ENCODE measurements at regions not wholly inside any gene's neighbourhood (a gene's known extent, or its start where the extent isn't known, plus 50 kb on each side); places are given as distances from the start of the nearest gene placed in this dataset.

- no peaks in the 10 kb centered on the region for H3K36me3 Mint-ChIP-seq (ENCODE audit: unreplicated experiment)
- peaks cover 3% of the 10 kb centered on the region for H3K4me1 Mint-ChIP-seq (ENCODE audit: low read depth, unreplicated experiment)
- H3K27ac Mint-ChIP-seq (ENCODE audit: unreplicated experiment), result no peak overlapping the region
- peaks cover 2% of the 10 kb centered on the region for H3K27me3 Mint-ChIP-seq (ENCODE audit: unreplicated experiment)
- H3K4me3 Mint-ChIP-seq (ENCODE audit: unreplicated experiment), result no peak overlapping the region
- peaks cover 2% of the 10 kb centered on the region for H3K9me3 Mint-ChIP-seq (ENCODE audit: unreplicated experiment)
- no peak for DNase-seq
- no peak for TF ChIP-seq CTCF (IDR thresholded peaks at IDR 0.05; ENCODE audit: partially characterized antibody, unreplicated experiment)
Measured at GRCh38 chr5:5078009-5078897, 61.9 kb upstream of the ADAMTS16 start.

GRCh38 chr5:5079876-5080275 is 60.3 kb upstream of the ADAMTS16 start:
- Mint-ChIP-seq H3K4me3 (ENCODE audit: unreplicated experiment) (no peak overlapping the region), H3K27ac (ENCODE audit: unreplicated experiment) (no peak overlapping the region), H3K36me3 (ENCODE audit: unreplicated experiment) (no peaks in the 10 kb centered on the region), H3K9me3 (ENCODE audit: unreplicated experiment) (peaks cover 2% of the 10 kb centered on the region), H3K27me3 (ENCODE audit: unreplicated experiment) (peaks cover 2% of the 10 kb centered on the region), H3K4me1 (ENCODE audit: low read depth, unreplicated experiment) (peaks cover 4% of the 10 kb centered on the region)
- DNase-seq, result no peak
- TF ChIP-seq CTCF (IDR thresholded peaks at IDR 0.05; ENCODE audit: partially characterized antibody, unreplicated experiment), result no peak

GRCh38 chr5:5080790-5081189 is 59.3 kb upstream of the ADAMTS16 start:
- no peak for DNase-seq
- H3K27ac Mint-ChIP-seq (ENCODE audit: unreplicated experiment), result no peak overlapping the region
- peaks cover 2% of the 10 kb centered on the region for H3K27me3 Mint-ChIP-seq (ENCODE audit: unreplicated experiment)
- no peaks in the 10 kb centered on the region for H3K36me3 Mint-ChIP-seq (ENCODE audit: unreplicated experiment)
- H3K4me1 Mint-ChIP-seq (ENCODE audit: low read depth, unreplicated experiment), result peaks cover 7% of the 10 kb centered on the region
- no peak for TF ChIP-seq CTCF (IDR thresholded peaks at IDR 0.05; ENCODE audit: partially characterized antibody, unreplicated experiment)
- H3K9me3 Mint-ChIP-seq (ENCODE audit: unreplicated experiment), result peaks cover 2% of the 10 kb centered on the region
- H3K4me3 Mint-ChIP-seq (ENCODE audit: unreplicated experiment), result no peak overlapping the region

GRCh38 chr5:5085381-5085780 is 54.7 kb upstream of the ADAMTS16 start:
- no peak for TF ChIP-seq CTCF (IDR thresholded peaks at IDR 0.05; ENCODE audit: partially characterized antibody, unreplicated experiment)
- no peaks in the 10 kb centered on the region for H3K36me3 Mint-ChIP-seq (ENCODE audit: unreplicated experiment)
- peaks cover 8% of the 10 kb centered on the region for H3K4me1 Mint-ChIP-seq (ENCODE audit: low read depth, unreplicated experiment)
- H3K4me3 Mint-ChIP-seq (ENCODE audit: unreplicated experiment), result no peak overlapping the region
- no peaks in the 10 kb centered on the region for H3K9me3 Mint-ChIP-seq (ENCODE audit: unreplicated experiment)
- peaks cover 2% of the 10 kb centered on the region for H3K27me3 Mint-ChIP-seq (ENCODE audit: unreplicated experiment)
- no peak for DNase-seq
- no peak overlapping the region for H3K27ac Mint-ChIP-seq (ENCODE audit: unreplicated experiment)

GRCh38 chr5:5089895-5090649 is 50.1 kb upstream of the ADAMTS16 start:
- Mint-ChIP-seq H3K4me3 (ENCODE audit: unreplicated experiment) (no peak overlapping the region), H3K27ac (ENCODE audit: unreplicated experiment) (no peak overlapping the region), H3K4me1 (ENCODE audit: low read depth, unreplicated experiment) (peaks cover 3% of the 10 kb centered on the region), H3K9me3 (ENCODE audit: unreplicated experiment) (no peaks in the 10 kb centered on the region), H3K36me3 (ENCODE audit: unreplicated experiment) (no peaks in the 10 kb centered on the region), H3K27me3 (ENCODE audit: unreplicated experiment) (no peaks in the 10 kb centered on the region)
- TF ChIP-seq CTCF (IDR thresholded peaks at IDR 0.05; ENCODE audit: partially characterized antibody, unreplicated experiment), result no peak
- DNase-seq, result no peak

Data from glutamatergic neuron (in vitro differentiated cells).